Stimulated activated CD4-positive, alpha-beta T cell treated with anti-CD3 and anti-CD28 coated beads, Interleukin-4, amount 100 ng/mL, for 1 hour (primary cell): ENCODE measurements at regions not wholly inside any gene's neighbourhood (a gene's known extent, or its start where the extent isn't known, plus 50 kb on each side); places are given as distances from the start of the nearest gene placed in this dataset.

Source experiments
- DNase-seq: peaks from one replicate; pipeline ENCODE4 v3.0.0-alpha.2; 2020

GRCh38 chr12:123100882-123101281, 50.0 kb downstream of the PITPNM2 start:
- no peak for DNase-seq

GRCh38 chr12:123100450-123100849, 50.4 kb downstream of the PITPNM2 start:
- no peak for DNase-seq

DNA sequence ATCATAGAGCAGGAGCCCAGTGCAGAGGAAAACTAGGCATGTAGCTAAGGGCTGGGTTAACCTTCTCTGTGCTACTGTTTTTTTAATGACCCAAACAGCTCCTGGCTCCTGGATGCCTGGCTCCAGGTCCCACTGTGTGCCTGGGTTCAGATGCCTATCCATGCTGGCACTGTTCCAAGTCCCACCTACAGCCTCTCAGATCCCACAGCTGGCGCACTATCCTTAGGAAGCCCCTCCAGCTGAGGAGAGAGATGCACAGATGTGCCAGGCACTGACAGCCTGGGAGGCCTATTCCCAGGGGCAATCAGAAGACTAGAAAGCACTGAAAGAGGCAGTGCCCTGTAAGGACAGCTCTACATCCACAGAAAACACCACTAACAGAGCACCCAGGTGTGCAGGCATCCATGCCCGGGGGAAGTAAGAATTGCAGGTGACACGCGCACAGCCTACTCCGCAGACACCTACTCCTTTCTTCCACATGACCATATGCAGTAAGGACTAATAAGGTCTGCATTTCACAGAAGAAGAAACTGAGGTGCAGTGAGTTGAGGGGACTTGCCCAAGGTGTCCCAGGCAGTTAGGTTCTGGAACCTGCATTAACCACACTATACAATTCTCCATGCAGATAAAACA, 51.2 kb downstream of the PITPNM2 start:
- DNase-seq: no peak

- DNase-seq: no peak
These were observed 52.1 kb downstream of the PITPNM2 start for GRCh38 chr12:123098780-123099179.

- no peak for DNase-seq
These were observed 53.3 kb downstream of the PITPNM2 start for GRCh38 chr12:123097561-123098084.

DNA sequence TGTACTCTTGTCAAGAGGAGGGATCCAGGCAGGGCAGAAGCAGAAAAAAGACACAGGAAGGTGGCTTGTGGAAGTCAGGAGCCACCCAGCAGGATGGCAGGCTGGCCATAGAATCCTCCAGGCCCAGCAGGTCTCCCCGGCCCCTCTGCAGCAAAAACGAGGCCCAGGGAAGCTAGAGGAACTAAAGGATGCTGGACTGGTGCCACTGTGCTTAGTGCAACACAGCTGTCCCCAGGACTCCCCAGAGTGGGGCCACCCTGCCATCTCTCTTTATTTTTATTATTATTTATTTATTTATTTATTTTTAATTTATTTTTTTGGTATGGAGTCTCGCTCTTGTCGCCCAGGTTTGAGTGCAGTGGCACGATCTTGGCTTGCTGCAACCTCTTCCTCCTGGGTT, 54.1 kb downstream of the PITPNM2 start:
- no peak for DNase-seq

DNA sequence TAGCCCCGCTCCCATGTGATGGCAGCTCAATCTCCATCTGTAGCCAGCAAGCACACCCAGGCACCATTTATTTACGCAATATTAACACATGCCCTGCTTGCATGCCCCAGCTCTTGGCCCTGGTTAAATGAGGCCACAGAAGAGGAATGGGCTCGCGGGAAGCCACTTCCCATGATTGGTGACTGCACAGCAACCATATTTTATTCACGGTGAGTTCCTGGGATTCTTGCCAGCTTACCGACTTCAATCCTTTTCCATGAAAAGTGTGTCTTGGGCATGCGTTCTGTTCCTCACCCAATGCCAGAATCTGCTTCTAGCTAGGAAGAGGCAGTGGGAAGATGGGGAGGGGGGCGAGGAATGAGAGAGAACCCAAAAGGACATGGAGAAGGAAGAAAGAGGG, 54.7 kb downstream of the PITPNM2 start:
- DNase-seq: no peak

DNA sequence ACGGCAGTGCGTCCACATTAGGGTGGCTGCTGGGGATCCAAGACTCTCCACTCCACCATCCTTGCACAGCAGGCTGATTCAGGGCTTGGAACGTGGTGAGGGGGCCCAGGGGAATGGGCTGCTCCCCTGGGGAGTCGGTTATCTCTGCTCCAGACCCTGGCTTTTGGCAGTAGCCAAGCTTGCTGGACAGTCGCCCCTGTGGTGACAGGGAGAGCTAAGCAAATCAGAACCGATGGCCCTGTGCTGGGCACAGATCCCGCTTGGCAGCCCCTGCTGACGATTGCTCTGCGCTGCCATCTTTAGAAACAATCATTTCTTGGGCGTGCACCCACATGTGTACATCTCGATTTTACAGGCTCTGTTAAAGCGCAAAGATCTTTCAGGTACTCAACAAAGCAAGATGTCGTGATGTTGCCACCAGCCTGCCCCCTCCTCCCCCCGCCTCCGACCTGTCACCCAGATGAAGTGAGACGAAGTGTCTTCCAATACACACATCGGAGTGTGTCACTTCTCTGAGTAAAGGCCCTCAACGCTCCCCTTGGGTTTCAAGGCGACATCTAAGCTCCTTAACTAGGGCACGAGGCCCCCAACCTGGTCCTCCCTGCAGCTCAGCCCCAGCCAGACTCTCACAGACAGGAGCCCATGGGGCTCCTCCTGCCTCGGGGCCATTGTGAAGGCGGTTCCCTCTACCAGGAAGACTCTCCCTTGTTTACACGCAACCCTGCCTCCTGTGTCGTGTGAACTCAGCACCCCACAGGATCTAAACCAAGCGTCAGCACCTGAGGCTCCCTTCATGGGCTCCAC, 55.6 kb downstream of the PITPNM2 start:
- DNase-seq: no peak

DNA sequence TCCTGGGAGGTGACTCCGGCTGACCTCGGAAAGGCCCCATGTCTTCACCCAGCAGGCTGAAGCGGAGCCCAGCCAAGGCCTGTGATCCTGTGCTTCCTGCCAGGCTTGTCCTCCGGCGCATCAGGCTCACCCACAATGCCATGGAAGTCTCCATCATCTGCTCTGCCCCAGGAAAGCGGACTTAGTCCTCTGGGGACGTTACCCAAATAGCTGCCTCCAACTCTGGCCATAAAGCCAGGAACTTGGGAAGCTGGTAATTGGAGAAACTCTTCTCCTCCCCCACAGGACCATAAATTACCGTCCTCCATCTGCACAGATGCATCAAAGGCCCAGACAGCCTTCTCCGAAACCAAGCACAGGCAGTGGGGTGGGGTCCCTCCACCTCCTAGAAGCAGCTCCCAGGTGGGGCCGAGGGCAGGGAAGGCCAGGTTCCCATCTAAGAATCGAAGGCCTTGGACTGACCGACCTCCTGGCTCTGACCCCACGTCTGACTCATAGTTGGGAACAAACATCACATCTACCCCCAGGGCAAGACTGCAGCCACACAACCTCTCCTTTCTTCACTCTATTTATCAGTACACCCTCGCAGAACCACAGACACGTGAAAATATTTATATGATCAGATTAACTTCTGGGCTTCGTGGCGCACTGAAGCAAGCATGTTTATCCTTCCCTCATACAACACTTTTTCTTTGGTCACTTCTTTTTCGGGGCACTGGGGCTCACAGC, 56.4 kb downstream of the PITPNM2 start:
- no peak for DNase-seq

GRCh38 chr12:123092866-123093265, 58.0 kb downstream of the PITPNM2 start:
- no peak for DNase-seq

DNA sequence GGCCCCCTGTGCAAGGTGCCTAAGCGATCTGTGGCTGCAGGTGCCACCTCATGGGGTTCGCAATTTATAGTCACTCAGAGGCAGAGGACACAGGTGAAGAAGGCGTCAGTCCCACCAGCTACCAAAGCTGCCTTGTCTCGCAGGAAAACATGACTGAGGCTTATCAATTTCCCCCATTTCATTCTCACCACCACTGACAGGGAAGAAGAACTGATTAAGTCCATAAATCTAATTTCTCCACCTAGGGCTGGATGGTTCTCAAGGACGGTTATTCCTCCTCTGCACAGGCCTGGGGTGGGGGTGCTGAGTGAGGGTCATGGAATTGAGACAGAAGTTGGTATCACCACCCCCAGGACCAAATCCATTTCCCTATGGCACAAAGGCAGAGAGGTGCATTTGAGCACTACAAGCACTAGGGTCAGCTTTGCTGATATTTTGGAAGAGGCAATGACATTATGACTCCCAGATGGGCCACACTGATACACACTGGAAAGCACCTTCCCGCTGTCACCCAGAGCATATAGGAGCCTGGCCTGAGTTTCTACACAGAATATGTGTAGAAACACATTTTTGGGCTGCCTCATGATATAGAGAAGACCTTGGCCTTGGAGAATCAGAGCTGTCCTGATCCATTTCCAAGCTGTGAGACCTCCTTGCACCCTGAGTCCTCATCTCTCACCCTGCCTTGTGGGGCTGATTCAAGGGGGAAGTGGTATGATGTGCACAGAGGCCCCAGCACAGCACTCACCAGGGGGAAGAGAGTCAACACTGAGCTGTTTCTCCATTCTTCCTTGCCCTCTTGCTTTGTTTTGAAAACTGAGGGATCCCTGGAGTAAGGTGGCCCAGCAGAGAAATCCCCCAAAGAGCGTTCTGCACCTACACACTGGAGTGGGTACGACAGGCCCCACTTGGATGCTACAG, 59.4 kb downstream of the PITPNM2 start:
- DNase-seq: no peak

- no peak for DNase-seq
These were observed 61.1 kb downstream of the PITPNM2 start for GRCh38 chr12:123089631-123090353.

DNA sequence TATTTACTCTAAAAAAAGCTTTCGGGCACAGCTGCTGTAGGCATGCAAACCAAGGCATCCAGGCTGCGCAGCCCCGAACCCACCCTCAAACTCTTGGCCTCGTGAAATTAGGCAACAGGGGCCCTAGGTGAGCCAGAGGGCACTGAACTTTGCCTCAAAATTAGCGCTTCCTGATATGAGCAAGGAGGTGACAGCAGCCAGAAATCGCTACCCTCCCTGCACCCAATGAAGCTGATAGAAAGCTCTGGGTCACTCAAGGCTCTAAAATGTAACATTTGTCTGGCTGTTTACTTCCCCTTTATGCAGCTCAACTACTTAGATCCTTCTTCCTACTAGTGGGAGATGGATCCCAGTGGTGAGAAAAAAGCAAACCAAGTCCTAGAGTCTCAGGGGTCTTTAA, 61.8 kb downstream of the PITPNM2 start:
- DNase-seq: no peak

GRCh38 chr12:123085730-123086487, 65.0 kb downstream of the PITPNM2 start:
- peak; percentile 7 for DNase-seq

- DNase-seq: no peak
These were observed 65.8 kb downstream of the PITPNM2 start for GRCh38 chr12:123085066-123085465.

- DNase-seq: no peak
These were observed 67.0 kb downstream of the PITPNM2 start for GRCh38 chr12:123083661-123084571.

GRCh38 chr12:123080634-123081033, 70.3 kb downstream of the PITPNM2 start:
- DNase-seq: no peak

DNA sequence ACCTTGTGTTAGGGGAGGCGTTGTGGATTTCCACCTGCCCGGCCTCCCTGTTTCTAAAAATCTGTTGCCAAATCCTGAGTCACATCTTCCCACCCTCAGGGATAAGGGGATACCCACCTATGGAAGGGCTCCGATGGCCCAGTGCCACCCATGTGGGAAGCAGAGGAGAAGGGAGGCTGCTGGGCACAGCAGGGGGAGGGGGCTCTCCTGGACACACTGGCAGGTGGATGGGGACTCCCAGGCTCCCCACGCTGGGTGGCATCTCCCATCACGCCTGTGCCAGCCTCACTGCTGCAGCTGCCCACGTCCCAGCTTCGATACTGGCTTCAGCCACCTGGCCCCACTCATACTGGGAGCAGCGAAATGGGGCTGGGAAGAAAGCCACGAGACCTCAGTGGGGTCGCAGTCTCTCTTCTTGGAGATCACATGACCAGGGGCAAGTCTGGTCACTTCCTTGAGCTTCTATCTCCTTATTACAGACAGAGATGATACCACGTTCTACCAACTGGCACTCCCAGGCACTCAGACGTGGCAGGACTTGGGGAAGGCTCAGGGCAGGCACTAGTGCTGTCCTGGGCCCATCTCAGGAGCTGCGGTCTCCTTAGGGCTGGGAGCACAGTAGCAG, 72.2 kb downstream of the PITPNM2 start:
- DNase-seq: no peak

- DNase-seq: no peak
These were observed 72.8 kb downstream of the PITPNM2 start for GRCh38 chr12:123078120-123078465.
